ENCODE measurements at regions not wholly inside any gene's neighbourhood (a gene's known extent, or its start where the extent isn't known, plus 50 kb on each side); places are given as distances from the start of the nearest gene placed in this dataset.
A peak's percentile ranks its signal among the peaks of the same experiment; 100 is the strongest.

DNA sequence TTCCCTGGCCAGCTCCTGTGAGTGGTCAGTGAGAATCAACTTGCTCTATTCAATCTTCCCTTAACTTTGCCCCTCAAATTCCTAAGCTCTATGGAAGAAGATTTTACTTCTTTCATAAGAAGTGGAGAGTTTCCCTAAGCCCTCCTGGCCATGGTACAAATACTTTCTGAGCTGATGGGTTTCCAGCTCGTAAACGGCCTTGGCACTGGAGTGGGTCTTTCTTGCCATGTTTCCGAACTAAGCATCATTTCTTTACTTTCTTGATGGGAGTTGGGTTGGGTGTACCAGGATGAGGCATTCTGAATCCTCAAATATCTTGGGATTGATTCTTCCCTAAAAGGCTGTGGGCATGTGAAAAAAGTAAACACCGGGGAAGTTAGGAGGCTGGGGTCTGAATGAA, 72.5 kb downstream of the ACKR3 start (continued):
- TF ChIP-seq, protein P1, sequence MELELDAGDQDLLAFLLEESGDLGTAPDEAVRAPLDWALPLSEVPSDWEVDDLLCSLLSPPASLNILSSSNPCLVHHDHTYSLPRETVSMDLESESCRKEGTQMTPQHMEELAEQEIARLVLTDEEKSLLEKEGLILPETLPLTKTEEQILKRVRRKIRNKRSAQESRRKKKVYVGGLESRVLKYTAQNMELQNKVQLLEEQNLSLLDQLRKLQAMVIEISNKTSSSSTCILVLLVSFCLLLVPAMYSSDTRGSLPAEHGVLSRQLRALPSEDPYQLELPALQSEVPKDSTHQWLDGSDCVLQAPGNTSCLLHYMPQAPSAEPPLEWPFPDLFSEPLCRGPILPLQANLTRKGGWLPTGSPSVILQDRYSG (CRISPR knock-in tag; IDR thresholded peaks at IDR 0.05), result no peak
- TF ChIP-seq ZNF83 (CRISPR knock-in tag; IDR thresholded peaks at IDR 0.05; ENCODE audit: borderline replicate concordance) (no peak), ZNF33A (CRISPR knock-in tag; IDR thresholded peaks at IDR 0.05; ENCODE audit: borderline replicate concordance) (no peak), TSC22D2 (CRISPR knock-in tag; IDR thresholded peaks at IDR 0.05; ENCODE audit: borderline replicate concordance) (no peak)
- TF ChIP-seq, protein P2, sequence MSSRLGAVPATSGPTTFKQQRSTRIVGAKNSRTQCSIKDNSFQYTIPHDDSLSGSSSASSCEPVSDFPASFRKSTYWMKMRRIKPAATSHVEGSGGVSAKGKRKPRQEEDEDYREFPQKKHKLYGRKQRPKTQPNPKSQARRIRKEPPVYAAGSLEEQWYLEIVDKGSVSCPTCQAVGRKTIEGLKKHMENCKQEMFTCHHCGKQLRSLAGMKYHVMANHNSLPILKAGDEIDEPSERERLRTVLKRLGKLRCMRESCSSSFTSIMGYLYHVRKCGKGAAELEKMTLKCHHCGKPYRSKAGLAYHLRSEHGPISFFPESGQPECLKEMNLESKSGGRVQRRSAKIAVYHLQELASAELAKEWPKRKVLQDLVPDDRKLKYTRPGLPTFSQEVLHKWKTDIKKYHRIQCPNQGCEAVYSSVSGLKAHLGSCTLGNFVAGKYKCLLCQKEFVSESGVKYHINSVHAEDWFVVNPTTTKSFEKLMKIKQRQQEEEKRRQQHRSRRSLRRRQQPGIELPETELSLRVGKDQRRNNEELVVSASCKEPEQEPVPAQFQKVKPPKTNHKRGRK (CRISPR knock-in tag; IDR thresholded peaks at IDR 0.05), result no peak

DNA sequence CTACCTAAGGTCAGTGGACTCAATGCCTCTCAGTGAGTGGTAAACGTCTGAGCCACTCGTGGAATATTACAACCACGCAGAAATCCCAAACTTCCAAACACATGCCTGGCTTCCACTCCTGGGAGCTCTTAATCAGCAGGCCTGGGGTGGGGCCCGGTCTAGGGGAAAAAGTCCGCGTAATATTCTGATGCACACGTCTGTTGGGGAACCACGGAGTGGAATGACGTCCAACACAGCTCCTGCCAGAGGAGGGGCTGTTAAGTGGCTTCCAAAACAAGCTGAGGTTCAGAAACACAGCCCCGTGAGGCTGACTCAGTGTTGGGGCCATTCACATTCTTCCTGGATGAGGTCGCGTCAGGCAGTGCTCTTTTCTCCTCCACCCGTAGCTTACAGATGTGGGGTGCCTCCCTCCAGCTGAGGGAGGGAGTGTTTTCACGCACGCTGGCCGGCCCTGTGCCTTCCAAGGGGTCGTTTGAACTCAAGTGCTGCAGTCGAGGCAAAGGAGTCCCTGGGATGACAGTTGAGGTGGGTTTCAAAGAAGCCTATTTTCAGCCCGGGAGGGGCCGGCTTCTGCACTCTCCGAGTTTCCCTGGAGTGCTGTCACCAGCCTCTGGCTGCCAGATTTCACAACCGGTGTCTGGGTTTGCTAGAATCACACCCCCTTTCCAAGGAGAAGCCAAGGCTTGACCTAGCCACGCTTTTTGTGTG, 73.1 kb downstream of the ACKR3 start:
- in situ Hi-C loops (cut with HindIII; ENCODE audit: extremely low pct_ligation_motif_present, low pct_unique_long_range_greater_than_20kb), result no loop called here
- FAIRE-seq, result no peak
- 18% methylated on average over 18 of the region's 23 CpGs for WGBS (ENCODE audit: low lambda C conversion rate)
- 0 out of 2 replicates have a peak, but pooled peaks cover 9% of the 10 kb centered on the region for H3K9me3 ChIP-seq (ENCODE audit: low read length)
- H3K4me2 ChIP-seq (ENCODE audit: low read depth, low read length), result no peak overlapping the region
- H4K20me1 ChIP-seq (ENCODE audit: insufficient read depth, low read length), result no peaks in the 10 kb centered on the region
- intact Hi-C loops (cut with micrococcal nuclease; ENCODE audit: unreplicated experiment), result no loop called here
- no peaks in the 10 kb centered on the region for H3K79me2 ChIP-seq (ENCODE audit: insufficient read depth, low read length)
- POLR2A ChIA-PET, result no interaction called here
- peaks cover 15% of the 10 kb centered on the region; the same call in 1 of the 2 replicates for H3K4me1 ChIP-seq (ENCODE audit: insufficient read depth, low read length)
- DNase-seq (ENCODE audit: low spot score), result peak; percentile 18
- H3K36me3 ChIP-seq (replicated peaks in 1 of 2; ENCODE audit: control insufficient read depth in 1 of 2, insufficient read depth in 2 of 2, low read length in 2 of 2), result no peaks in the 10 kb centered on the region
- ATAC-seq, result peak; percentile 19; the same call in 1 of the 3 replicates
- BruUV-seq (replicated peaks), result no TSS peak
- no peak overlapping the region for H3K9ac ChIP-seq (ENCODE audit: insufficient read depth, low read depth, low read length)
- CTCF ChIA-PET (ENCODE audit: low intra/inter-chr PET ratio, low total read pairs), result no interaction called here
- H3K4me3 ChIP-seq (replicated peaks in 1 of 3; ENCODE audit: insufficient read depth in 1 of 3, low read depth in 2 of 3, low read length in 3 of 3), result no peak overlapping the region; a peak in 1 of 6 replicates
- TF ChIP-seq ZMAT3 (CRISPR knock-in tag; conservative IDR thresholded peaks at IDR 0.05) (no peak), FOSL2 (CRISPR knock-in tag; IDR thresholded peaks at IDR 0.05) (peak; percentile 28; the same call in 1 of the 2 replicates)
- H3K27me3 ChIP-seq (ENCODE audit: control insufficient read depth in 1 of 2, insufficient read depth in 2 of 2, low read length in 2 of 2), result peaks cover 0 to 10% of the 10 kb centered on the region in 2 experiments; a peak in 1 of 5 replicates
- no peak overlapping the region for H2AFZ ChIP-seq (ENCODE audit: low read length)
- H3K27ac ChIP-seq (ENCODE audit: extremely low read length, insufficient read depth, low read length), result no peak overlapping the region

Data from HepG2 (cell line).